Stimulated activated naive B cell treated with anti-CD40 and anti-IgM and Interleukin-4, amounts not matched to agents 10 μg/mL and 1 μg/mL and 100 μg/mL, for 72 hours (primary cell): ENCODE measurements at regions not wholly inside any gene's neighbourhood (a gene's known extent, or its start where the extent isn't known, plus 50 kb on each side); places are given as distances from the start of the nearest gene placed in this dataset.

Experiments used
- ATAC-seq, 2 donors: fragments of 150-1000 bp; cut with Tn5 transposase; replicated peaks; 2 replicates each; pipeline ENCODE4 v1.10.0; 2021; ENCODE audit warnings: moderate library complexity in 1 of 2
- DNase-seq: peaks from one replicate; pipeline ENCODE4 v3.0.0; 2021
- H3K27ac Mint-ChIP-seq: one replicate; pipeline ENCODE4 v1.8.0; 2022; ENCODE audit warnings: mild to moderate bottlenecking, mixed read lengths
- H3K27me3 Mint-ChIP-seq, 2 donors: one replicate each; pipeline ENCODE4 v1.8.0; 2022; ENCODE audit warnings: mixed read lengths in 2 of 2
- H3K36me3 Mint-ChIP-seq, 2 donors: one replicate each; pipeline ENCODE4 v1.8.0; 2022; ENCODE audit warnings: mixed read lengths in 2 of 2, mild to moderate bottlenecking in 1 of 2
- H3K4me1 Mint-ChIP-seq, 2 donors: one replicate each; pipeline ENCODE4 v1.8.0; 2022; ENCODE audit warnings: mixed read lengths in 2 of 2, mild to moderate bottlenecking in 1 of 2
- H3K4me3 Mint-ChIP-seq, 2 donors: one replicate each; pipeline ENCODE4 v1.8.0; 2022; ENCODE audit warnings: mild to moderate bottlenecking in 2 of 2, mixed read lengths in 2 of 2, moderate library complexity in 1 of 2
- H3K9me3 Mint-ChIP-seq, 2 donors: one replicate each; pipeline ENCODE4 v1.8.0; 2022; ENCODE audit warnings: mixed read lengths in 2 of 2, mild to moderate bottlenecking in 1 of 2

DNA sequence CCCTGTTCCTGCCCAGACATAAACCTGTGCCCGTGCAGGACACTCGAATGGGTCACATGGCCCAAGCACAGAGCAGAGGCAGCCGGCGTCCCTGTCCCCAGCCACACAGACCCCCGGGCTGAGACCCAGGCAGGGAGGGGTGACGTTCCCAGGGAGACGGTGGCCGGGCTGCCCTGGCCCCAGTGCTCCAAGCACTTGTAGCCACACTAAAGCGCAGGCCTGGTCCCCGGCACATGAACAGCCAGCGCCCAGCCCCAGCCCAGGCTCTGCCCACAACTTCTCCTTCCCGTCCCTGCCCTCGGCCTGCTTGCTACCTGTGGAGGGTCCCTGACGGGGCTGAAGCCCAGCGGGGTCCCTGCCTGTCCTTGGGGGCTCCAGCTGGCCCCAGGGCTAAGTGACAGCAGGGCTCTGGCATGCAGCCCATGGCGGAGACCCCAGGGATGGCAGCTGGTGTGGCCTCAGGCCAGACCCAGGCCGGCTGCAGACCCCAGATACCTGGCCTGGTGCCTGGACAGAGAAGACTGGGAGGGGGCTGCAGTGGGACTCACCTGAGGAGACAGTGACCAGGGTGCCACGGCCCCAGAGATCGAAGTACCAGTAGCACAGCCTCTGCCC, 338.4 kb downstream of the TMEM121 start:
- H3K4me3 Mint-ChIP-seq: peak overlapping the region; percentile 93 to 98
- peaks cover 41 to 46% of the 10 kb centered on the region in 2 donors for H3K36me3 Mint-ChIP-seq
- ATAC-seq: no peak
- no peak for DNase-seq
- peak overlapping the region; percentile 100 for H3K27ac Mint-ChIP-seq
- H3K27me3 Mint-ChIP-seq: no peaks in the 10 kb centered on the region
- H3K9me3 Mint-ChIP-seq: no peaks in the 10 kb centered on the region
- H3K4me1 Mint-ChIP-seq: peaks cover 1 to 8% of the 10 kb centered on the region in 2 donors

DNA sequence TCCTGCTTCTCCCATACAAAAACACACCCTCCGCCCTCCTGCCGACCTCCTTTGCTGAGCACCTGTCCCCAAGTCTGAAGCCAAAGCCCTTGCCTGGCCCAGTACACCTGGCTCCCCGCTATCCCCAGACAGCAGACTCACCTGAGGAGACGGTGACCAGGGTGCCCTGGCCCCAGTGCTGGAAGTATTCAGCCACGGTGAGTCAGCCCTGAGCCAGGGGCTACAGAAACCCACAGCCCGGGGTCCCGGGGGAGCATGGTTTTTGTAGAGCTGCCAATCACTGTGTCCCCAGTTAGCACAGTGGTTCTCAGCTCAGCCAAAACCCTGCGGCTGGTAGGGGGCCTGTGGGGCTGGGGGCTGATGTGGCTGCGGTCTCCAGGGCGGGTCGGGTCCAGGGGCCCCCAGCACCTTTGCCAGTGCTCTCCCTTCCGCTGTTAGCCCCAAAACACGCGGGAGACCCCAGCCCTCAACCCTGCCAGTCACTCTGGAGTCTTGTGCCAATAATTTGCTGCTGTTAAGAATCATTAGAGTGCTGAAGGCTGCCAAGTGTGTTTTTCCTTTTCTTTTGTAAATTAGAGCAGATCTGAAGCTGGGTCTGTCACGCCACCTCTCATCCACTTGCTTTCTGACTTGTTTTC, 339.0 kb downstream of the TMEM121 start:
- Mint-ChIP-seq H3K27ac (peak overlapping the region; percentile 37), H3K4me1 (peaks cover 1 to 8% of the 10 kb centered on the region in 2 donors), H3K36me3 (peaks cover 37 to 40% of the 10 kb centered on the region in 2 donors)

DNA sequence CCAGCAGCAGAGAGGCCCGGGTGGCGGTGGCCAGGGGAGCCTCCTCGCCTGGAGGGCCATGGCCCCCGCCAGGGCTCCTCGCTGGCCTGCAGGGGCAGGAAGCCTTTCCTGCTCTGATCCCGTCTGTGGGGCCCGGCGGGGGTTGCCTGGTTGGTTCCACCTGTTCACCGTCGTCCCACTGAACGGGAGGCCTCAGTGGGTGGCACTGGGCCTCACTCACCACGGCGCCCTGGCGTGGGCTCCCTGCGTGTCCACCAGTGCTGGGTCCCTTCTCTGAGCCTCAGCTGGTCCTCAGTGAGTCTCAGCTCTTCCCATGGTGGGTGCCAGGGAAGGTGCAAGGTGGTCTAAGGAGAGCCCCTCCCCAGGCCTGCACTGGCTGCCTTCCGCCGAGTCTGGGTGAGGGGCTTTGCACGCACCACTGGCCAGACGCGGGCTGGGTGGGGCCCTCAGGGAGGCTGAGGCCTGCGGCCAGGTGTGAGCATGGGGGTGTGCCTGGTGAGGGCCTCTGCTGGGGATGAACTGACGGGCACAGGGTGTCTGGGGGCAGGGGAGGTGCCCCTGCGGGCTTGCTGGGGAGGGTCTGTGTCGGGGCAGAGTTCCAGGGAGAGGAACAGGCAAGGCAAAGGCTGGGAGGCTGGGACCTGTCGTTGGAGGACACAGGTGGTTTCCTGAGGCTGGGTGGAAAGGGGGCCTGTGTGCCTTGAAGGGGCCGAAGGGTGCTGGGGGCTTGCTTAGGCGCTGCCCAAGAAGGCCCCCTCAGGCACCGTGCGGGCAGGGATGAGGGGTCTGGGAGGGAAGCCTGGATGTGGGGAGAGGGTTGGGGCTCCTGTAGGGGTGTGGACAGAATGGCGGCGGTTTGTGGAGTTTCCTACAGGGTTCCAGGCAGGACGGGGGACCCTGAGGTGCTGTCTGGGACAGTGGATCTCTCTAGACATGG, 339.8 kb downstream of the TMEM121 start:
- Mint-ChIP-seq H3K36me3 (peaks cover 29 to 32% of the 10 kb centered on the region in 2 donors), H3K27ac (no peak overlapping the region), H3K4me3 (peak overlapping the region; percentile 22 to 61), H3K27me3 (no peaks in the 10 kb centered on the region), H3K9me3 (no peaks in the 10 kb centered on the region), H3K4me1 (peaks cover 0 to 8% of the 10 kb centered on the region in 2 donors)
- ATAC-seq (no peak), DNase-seq (no peak)

More for the DNA sequence above, 339.0 kb downstream of the TMEM121 start:
- no peak for ATAC-seq
- no peak for DNase-seq
- Mint-ChIP-seq H3K4me3 (peak overlapping the region; percentile 25 to 74), H3K9me3 (no peaks in the 10 kb centered on the region), H3K27me3 (no peaks in the 10 kb centered on the region)

DNA sequence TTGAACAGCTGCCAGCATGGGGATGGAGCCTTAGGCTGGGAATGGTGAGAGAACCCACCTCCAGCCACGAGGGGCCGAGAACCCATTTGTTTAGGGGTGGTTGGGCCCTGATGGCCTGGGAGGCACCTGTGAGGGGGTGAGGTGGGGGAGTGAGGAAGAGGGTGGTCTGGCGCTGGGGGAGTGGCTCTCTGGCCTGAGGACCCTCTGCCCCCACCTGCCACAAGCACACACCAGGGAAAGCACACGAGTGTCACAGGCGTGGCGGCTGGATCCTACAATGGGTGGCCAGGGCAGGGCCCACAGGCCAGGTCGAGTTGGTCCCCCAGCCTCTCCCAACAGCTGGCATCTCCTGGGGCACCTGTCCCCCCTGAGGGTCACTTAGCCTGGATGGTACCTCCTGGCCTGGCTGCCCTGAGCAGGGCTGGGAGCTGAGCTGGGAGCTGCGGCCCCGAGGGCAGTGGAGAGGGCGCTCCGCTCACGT, 340.5 kb downstream of the TMEM121 start:
- Mint-ChIP-seq H3K9me3 (no peaks in the 10 kb centered on the region), H3K27ac (no peak overlapping the region), H3K27me3 (no peaks in the 10 kb centered on the region), H3K4me1 (peaks cover 0 to 8% of the 10 kb centered on the region in 2 donors), H3K4me3 (no peak overlapping the region), H3K36me3 (peaks cover 22 to 25% of the 10 kb centered on the region in 2 donors)
- no peak for ATAC-seq
- DNase-seq: no peak

DNA sequence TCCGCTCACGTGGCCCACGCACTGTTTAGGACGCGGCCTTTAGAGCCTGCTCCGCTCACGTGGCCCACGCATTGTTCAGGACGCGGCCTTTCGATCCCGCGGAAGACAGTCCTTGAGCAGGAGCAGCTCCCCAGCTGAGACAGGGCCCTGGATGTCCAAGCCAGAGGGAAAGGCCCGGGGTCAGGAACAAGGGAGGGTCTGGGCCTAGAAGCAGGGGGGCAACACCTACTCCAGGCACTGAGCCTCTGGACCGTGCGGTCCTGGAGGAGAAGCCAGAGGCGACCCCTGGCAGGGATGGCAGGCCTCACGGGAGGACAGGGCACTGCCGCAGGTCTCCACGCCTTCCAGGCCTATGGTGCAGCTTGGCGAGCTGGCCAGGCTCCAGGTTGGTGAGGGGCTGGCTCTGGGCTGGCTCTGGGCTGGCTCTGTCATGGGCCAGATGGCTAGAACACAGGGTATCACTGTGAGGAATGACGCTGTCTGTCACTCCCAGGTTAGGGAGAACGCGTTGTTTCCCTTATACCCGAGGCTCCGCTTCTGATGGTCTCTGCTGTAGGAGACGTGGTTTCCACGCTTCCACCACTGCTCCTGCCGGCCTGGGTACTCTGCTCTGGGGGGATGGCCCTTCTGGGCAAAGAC, 341.7 kb downstream of the TMEM121 start:
- Mint-ChIP-seq H3K27ac (no peak overlapping the region), H3K36me3 (peaks cover 10 to 13% of the 10 kb centered on the region in 2 donors), H3K27me3 (no peaks in the 10 kb centered on the region), H3K9me3 (no peaks in the 10 kb centered on the region), H3K4me3 (no peak overlapping the region), H3K4me1 (peaks cover 0 to 2% of the 10 kb centered on the region in 2 donors)
- no peak for DNase-seq
- ATAC-seq: no peak

DNA sequence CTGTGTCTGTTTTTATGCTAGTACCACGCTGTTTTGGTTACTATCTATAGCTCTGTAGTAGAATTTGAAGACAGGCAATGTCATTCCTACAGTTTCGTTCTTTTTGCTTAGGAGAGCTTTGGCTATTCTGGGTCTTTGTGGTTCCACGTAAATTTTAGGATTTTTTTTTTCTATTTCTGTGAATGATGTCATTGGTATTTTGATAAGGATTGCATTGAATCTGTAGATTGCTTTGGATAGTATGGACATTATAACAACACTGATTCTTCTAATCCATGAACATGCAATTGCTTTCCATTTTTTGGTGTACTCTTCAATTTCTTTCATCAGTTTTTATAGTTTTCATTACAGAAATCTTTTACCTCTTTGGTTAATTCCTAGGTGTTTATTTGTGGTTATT, 345.2 kb downstream of the TMEM121 start:
- ATAC-seq: no peak
- Mint-ChIP-seq H3K27ac (no peak overlapping the region), H3K4me3 (no peak overlapping the region), H3K27me3 (no peaks in the 10 kb centered on the region), H3K9me3 (no peaks in the 10 kb centered on the region), H3K36me3 (no peaks in the 10 kb centered on the region), H3K4me1 (no peaks in the 10 kb centered on the region)
- no peak for DNase-seq

DNA sequence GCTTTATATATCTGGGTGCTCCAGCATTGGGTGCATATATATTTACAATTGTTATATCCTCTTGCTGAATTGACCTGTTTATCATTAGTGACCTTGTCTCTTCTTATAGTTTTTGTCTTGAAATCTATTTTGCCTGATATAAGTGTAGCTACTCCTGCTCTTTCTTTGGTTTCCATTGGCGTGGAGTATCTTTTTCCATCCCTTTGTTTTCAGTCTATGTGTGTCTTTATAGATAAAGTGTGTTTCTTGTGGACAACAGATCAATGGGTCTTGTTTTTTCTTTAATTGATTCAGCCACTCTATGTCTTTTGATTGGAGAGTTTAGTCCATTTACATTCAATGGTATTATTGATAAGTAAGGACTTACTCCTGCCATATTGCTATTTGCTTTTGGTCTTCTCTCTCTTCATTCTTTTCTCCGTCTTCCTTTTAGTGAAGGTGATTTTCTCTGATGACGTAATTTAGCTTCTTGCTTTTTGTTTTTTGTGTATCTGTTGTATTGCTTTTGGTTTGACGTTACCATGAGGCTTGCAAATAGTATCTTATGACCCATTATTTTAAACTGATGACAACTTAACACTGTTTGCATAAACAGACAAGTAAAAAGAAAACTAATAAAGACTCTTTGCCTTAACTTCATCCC, 347.6 kb downstream of the TMEM121 start:
- Mint-ChIP-seq H3K4me1 (no peaks in the 10 kb centered on the region), H3K36me3 (no peaks in the 10 kb centered on the region), H3K4me3 (no peak overlapping the region), H3K27me3 (no peaks in the 10 kb centered on the region), H3K27ac (no peak overlapping the region), H3K9me3 (no peaks in the 10 kb centered on the region)
- DNase-seq: no peak
- no peak for ATAC-seq

DNA sequence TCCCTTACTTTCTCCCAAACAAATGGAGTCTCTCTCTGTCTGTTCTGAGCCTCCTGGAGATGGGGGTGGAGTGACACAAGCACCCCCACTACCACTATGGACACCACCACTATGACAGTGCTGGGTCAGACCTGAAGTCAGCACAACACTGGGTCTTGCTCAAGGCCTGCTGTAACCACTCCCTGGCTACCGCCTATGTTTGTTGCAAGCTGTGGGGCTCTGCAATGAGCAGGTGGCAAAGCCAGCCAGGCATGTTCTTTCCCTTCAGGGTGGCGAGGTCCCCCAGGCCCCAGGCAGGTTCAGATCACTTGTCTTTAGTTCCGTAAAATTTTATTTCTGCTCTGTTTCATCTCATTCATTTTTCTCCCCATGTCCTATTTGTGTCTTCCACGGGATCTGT, 349.8 kb downstream of the TMEM121 start:
- Mint-ChIP-seq H3K27ac (no peak overlapping the region), H3K27me3 (no peaks in the 10 kb centered on the region)

DNA sequence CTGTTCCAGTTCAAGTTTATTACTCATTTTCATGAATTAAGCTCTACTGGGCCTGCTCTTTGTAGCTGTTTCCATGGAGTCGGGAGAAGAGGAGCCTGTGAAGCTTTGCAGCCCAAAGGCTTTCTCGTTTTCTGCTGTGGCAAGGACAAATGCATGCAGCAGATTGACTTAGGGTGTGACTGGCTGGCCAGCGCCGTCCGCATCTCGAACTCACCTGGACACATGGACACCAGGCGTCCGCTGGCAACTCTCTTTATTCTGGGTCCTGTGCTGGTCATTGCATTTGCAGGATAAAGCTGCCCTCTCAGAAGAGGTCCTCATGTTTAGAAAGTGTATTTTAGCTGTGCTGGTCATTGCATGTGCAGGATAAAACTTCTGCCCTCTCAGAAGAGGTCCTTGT, 350.4 kb downstream of the TMEM121 start:
- Mint-ChIP-seq H3K27ac (no peak overlapping the region), H3K4me1 (no peaks in the 10 kb centered on the region), H3K4me3 (no peak overlapping the region), H3K27me3 (no peaks in the 10 kb centered on the region), H3K36me3 (no peaks in the 10 kb centered on the region), H3K9me3 (no peaks in the 10 kb centered on the region)
- DNase-seq: no peak
- no peak for ATAC-seq

More for the DNA sequence above, 349.8 kb downstream of the TMEM121 start:
- no peaks in the 10 kb centered on the region for H3K36me3 Mint-ChIP-seq
- no peaks in the 10 kb centered on the region for H3K4me1 Mint-ChIP-seq
- no peaks in the 10 kb centered on the region for H3K9me3 Mint-ChIP-seq
- no peak for ATAC-seq
- no peak for DNase-seq
- no peak overlapping the region for H3K4me3 Mint-ChIP-seq

DNA sequence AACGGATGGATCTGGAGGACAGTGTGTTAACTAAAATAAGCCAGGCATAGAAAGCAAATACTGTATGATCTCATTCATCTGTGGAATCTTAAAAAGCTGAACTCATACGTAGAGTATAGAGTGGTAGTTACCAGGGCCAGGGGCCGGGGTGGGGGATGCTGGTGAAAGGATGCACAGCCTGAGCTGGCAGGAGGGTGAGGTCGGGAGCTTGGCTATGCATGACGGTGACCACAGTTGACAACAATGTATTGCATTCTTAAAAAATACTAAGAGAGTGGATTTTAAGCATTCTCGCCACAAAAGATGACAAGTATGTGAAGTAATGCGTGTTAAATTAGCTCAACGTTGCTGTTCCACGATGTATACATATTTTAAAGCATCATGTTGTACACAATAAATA, 351.3 kb downstream of the TMEM121 start:
- no peak overlapping the region for H3K4me3 Mint-ChIP-seq
- ATAC-seq (no peak), DNase-seq (no peak)
- no peak overlapping the region for H3K27ac Mint-ChIP-seq
- no peaks in the 10 kb centered on the region for H3K27me3 Mint-ChIP-seq
- no peaks in the 10 kb centered on the region for H3K4me1 Mint-ChIP-seq
- H3K36me3 Mint-ChIP-seq: no peaks in the 10 kb centered on the region
- H3K9me3 Mint-ChIP-seq: no peaks in the 10 kb centered on the region

DNA sequence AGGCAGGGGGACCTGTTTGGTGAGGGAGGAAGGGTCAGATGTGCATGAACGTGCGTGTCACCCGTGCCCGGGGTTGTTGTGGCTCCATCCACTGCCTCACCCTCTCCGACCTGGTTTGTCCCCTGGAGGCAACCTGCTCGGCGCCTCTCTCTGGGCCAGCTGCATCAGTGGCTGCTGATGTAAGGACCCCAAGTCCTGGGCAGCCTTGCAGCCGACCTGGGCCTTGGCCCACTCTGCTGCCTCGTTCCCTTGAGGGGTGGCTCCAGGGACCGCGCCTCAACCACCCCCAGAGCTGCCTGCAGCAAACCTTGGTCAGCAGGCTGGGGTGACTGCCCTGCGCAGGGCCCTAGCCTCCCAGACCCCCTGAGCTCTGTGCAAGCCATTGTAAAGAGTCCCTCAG, 351.7 kb downstream of the TMEM121 start:
- no peak overlapping the region for H3K4me3 Mint-ChIP-seq
- DNase-seq (no peak), ATAC-seq (no peak)
- no peaks in the 10 kb centered on the region for H3K4me1 Mint-ChIP-seq
- H3K9me3 Mint-ChIP-seq: no peaks in the 10 kb centered on the region
- H3K36me3 Mint-ChIP-seq: no peaks in the 10 kb centered on the region
- no peak overlapping the region for H3K27ac Mint-ChIP-seq
- no peaks in the 10 kb centered on the region for H3K27me3 Mint-ChIP-seq

DNA sequence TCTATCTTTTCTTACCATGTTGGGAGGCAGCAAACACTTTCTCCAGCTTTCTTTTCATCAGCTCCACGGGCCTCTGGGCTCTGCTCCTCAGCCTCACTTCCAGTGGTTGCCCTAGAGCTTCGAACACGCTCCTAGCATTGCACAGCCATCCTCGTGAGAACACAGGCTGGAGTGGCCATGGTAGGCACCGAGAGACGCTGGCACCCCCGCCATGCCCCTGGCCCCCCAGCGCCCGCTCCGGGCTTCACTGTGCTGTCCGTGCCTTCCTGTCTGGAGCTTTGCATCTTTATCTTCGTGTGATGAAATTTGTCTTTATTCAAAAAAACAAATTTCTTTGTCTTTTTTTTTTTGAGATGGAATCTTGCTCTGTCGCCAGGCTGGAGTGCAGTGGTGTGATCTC, 352.2 kb downstream of the TMEM121 start:
- H3K36me3 Mint-ChIP-seq: no peaks in the 10 kb centered on the region
- H3K9me3 Mint-ChIP-seq: no peaks in the 10 kb centered on the region
- no peak overlapping the region for H3K27ac Mint-ChIP-seq
- ATAC-seq (no peak), DNase-seq (no peak)
- no peaks in the 10 kb centered on the region for H3K27me3 Mint-ChIP-seq
- no peak overlapping the region for H3K4me3 Mint-ChIP-seq
- no peaks in the 10 kb centered on the region for H3K4me1 Mint-ChIP-seq

DNA sequence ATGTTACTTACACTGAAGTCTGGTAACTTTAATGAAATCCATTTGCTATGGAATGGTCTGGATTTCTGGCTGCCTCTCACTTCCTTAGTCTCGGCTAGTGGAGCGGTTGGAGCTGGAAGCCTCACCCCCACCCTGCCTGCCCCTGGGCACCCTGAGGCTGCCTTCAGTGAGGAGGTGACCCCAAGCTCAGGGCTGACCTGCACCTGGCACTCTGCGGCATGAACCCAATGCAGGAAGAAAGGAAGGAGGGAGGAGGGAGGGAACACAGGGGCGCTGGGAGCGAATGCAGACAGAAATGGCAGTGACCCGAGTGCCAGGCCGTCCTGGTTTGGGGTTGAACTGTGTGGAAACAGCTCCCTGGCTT, 353.1 kb downstream of the TMEM121 start:
- no peaks in the 10 kb centered on the region for H3K4me1 Mint-ChIP-seq
- no peaks in the 10 kb centered on the region for H3K27me3 Mint-ChIP-seq
- H3K36me3 Mint-ChIP-seq: no peaks in the 10 kb centered on the region
- no peak overlapping the region for H3K4me3 Mint-ChIP-seq
- no peaks in the 10 kb centered on the region for H3K9me3 Mint-ChIP-seq
- ATAC-seq (no peak), DNase-seq (no peak)
- no peak overlapping the region for H3K27ac Mint-ChIP-seq
